NCI-H524 (cell line): ENCODE measurements at regions not wholly inside any gene's neighbourhood (a gene's known extent, or its start where the extent isn't known, plus 50 kb on each side); places are given as distances from the start of the nearest gene placed in this dataset.

Source experiments
- DNase-seq, 2 experiments: peaks; one replicate each; lab custom pipeline; 2025; lab: John Stamatoyannopoulos, UW

DNA sequence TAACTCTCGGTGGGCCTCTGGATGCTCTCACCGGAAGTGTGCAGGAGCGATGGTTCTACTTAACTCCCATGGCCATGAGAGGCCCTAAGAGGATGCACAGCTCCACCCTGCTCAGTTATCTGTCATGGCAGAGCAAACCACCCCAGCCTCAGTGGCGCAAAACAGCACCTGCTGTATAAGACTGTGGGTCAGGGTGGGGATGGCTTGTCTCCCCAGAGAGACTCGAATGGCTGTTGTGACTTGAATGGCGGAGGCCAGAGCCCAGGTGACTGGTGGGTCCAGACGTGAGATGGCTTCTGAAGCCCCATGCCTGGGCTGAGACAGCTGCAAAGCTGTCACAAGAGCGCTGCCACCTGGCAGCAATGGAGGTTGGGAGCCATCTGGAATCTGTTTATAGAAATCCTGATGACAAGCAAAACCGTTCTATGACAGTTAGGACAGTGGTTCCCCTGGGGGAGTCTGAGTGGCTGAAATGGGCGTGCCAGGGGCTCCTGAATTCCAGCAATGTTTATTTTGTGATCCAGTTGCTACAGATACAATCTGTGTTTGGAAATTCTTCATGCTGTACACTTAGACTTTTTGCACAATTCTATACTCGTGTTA, 490.5 kb downstream of the TCERG1L start:
- DNase-seq: peak in 1 of 2 experiments; percentile 67

DNA sequence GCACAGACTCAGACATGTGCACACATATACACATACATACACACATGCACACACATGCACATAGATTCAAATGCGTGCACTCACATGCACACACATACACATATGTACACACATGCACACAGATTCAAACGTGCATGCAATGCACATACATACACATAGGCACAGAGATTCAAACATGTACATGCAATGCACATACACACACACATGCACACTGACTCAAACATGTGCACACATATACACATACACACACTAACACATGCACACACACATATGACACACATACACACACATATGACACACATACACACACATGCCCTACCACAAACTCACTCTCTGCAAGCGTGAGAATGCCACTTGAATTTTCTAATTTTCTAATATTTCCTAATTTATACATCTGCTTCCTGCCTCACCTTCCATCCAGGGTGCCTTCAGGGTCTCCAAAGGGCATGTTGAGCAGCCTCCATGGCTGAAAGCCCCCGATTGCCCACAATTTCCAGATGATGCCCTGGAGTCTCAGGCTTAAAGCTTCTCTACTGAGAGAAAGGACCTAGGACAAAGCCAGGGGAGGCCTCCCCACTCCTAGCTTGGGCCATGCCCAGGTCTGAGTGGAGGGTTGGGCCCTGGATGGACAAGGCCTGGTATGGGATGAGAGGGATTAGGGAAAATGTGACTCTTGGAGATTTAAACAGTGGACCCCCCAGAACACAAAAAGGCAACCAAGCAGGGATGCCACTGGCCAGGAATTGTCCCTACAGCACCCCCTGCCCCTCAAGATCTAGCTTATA, 487.1 kb downstream of the TCERG1L start:
- DNase-seq: no peak

DNA sequence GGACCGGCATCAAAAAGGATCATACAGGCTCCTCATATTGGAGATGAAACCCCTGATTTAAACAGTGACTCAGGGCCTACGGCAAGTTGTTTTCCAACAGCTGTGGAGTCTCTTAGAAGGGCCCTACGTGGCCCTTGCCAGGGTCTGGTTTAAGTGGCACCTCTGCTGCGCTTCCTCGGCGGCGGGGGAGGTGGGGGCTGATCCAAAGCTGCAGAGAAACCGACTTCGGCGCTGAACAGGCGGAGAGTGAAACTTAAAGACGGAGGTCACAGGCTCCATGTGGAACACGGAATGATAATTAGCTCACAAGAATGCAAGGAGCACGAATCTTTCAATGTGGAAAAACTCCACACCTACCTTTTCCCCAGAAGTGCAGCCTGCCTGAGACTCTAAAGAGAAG, 477.9 kb downstream of the TCERG1L start:
- DNase-seq: no peak

DNA sequence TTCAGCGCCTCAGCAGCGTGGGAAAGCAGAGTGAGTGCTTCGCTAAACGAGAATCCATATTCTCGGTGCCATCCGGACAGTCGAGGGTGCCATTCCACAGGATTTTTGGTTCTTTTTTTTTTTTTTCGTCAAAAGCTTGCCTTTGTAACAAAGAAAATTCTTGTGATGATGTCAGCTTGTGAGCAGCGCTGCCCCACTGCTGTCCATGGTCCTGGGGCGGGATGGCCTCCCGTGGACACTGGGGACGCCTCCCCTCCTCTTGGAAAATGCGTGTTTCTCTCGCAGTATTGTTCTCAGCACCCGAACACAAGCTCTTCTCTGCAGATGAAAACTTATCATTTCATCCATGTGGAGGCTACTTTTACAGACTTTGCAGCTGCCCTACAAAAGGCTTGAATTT, 477.4 kb downstream of the TCERG1L start:
- DNase-seq: no peak

DNA sequence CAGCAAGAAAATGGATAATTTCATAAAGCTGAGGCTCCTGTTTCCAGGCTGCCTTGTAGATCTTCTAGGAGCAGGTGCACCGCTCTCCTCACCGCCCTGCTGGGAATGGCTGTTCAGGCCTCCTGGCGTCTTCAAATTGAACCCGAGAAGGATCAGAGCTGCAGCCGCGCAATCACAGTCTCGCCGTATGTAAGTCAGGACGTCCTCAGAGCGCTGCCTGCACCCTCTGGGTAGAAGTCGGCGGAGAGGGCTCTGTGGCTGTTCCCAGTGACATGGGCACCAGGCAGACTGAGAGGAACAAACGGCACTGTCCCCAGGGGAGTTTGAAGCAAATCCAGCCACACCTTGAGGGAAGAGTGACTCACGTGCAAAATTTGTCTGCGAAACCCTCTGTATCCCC, 476.9 kb downstream of the TCERG1L start:
- DNase-seq: no peak

DNA sequence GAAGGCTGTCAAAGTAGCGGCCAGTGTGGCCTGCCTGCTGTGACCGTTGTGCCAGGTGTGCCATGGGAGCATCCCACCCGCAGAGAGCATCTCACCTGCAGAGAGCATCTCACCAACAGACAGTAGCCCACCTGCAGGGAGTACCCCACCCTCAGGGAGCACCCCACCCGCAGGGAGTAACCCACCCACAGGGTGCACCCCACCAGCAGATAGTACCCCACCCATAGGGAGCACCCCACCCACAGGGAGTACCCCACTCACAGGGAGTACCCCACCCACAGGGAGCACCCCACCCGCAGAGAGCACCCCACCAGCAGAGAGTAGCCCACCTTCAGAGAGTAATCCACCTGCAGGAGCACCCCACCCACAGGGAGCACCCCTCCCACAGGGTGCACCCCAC, 476.5 kb downstream of the TCERG1L start:
- DNase-seq: no peak

DNA sequence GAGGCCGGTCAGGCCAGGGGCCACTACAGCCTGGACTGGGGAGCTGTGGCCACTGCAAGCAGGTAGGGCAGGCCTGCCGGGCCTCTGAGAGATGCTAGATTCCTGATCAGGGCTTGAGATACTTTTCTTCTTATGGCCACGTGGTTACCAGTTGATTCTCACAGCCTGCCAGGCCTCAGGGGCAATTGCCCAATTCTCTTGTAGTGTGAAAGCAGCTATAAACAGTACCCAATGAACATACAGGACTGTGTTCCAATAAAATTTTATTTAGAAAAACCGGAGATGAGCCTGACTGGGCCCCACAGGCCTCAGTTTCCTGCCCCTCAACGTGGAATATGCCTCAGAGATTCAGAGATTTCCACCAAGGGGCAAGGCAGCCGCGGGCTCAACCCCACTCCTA, 475.2 kb downstream of the TCERG1L start:
- no peak for DNase-seq

DNA sequence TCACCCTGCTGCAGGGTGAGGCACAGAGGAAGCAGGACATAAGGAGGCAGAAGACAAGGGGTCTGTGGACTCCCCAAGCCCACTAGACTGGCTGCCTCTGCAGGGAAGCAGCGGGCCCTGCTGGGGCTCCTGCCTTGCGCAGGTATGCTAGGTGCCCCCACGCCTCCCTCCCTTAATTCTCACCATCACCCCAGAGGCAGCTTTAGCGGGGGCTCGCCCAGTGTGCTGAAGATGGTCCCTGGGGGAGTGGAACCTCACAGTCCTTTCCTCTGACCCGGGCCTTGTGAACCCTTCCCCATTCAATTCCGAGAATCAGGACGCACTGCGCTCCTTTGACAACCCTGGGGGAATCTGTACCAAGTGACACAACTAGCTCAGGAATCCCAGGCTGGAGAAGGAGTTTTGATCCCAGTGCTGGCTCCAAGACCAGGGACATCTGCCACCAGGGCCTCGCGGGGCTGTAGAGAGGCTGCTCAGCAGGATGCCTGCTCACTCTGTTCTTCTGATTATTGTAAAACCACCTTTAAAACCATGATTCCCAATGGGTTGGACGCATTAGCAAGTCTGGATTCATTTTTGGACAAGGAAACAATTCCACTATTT, 468.4 kb downstream of the TCERG1L start:
- no peak for DNase-seq

DNA sequence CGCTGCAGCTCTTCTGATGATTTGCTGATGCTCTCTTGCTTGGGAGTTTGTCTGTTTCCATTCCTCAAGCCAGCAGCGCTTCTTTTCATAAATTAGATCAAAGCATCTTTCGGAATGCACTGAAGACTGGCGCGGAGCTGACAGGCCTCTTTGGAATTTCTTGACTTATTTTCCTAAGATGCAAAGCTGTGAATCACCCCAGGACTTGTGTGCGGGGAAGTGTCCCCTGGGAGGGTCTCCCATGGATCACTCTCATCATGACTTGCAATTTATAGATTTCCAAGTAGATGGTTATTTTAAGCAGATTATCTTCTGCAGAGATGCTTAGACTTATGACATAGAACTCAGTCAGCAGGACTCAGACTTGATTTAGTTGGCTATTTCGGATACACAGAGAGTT, 467.2 kb downstream of the TCERG1L start:
- no peak for DNase-seq

DNA sequence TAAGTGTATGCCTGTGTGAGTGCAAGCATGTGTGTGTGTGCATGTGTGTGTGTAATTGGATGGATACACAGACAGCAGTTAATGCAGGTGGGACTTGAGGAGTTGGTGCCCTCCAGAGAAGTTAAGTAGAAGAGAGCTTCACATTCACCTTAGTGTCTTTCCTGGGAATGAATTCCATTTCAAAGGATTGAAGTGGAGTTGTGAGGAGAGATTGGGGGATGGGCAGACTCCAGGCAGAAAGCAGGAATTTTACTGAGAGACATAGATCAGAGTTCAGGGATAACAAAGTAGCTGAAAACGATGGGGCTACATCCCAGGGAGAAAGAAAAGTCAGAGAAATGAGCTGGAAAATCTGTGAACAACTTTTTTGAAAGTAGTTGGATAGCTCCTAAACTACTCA, 464.4 kb downstream of the TCERG1L start:
- DNase-seq: no peak

DNA sequence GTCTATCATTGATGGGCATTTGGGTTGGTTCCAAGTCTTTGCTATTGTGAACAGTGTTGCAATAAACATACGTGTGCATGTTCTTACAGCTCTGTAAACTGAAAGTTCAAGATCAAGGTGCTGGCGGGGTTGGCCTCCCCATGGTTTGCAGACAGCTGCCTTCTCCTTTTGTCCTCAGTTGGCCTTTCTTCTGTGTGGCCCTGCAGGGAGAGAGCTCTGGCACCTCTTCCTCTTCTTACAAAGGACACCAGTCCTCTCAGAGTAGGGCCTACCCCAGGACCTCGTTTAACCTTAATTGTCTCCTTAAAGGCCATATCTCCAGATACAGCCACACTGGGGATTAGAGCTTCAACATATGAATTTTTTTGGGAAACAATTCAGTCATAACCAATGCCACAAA, 462.7 kb downstream of the TCERG1L start:
- no peak for DNase-seq

DNA sequence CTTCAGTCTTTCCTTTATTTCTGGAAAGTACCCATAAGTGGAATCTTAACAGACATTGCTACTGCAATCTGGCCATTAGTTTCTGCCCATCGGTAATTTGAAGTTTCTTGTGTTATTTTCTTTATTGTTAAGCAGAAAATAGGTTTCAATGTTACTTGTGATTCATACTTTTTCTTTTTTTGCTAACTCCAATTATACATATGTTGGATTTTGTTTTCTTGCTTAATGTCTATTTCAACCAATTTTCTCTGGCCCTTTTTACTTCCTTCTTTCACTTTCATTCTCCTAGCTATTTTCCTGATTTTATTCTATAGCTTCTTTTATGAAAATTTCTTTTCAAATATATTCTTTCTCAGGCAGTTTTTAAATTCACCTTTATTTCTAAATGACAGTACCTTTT, 457.4 kb downstream of the TCERG1L start:
- no peak for DNase-seq

DNA sequence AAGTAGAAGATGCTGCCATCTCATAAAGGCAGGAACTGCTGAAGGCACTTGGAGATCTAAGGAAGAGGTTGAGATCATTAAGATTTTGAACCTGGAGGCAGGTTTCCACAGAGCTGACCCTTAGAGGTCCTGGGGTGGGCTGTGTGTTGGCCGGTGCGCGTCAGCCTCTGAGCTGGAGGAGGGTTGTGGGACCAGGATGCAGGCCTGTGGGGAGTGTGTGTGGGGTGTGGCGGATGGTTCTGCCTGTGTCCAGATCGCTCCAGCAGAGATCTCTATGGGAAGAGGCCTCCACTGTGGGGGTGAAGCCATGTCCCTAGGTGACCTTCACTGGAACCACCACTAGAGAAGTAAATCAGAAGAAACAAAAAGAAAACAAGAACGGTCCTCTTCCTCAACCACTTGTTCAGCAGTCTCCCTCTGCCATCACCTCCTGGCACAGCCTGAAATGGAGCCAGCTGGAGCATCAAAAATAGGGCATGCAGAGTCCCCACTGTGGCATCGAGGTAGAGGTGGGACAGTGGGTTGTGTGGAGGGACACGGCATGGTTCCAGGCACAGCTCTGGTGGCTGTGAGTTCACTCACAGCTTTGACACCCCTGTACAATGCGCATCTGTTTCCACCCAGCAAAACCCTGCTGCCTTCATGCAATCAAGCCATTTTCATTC, 453.8 kb downstream of the TCERG1L start:
- DNase-seq: no peak

DNA sequence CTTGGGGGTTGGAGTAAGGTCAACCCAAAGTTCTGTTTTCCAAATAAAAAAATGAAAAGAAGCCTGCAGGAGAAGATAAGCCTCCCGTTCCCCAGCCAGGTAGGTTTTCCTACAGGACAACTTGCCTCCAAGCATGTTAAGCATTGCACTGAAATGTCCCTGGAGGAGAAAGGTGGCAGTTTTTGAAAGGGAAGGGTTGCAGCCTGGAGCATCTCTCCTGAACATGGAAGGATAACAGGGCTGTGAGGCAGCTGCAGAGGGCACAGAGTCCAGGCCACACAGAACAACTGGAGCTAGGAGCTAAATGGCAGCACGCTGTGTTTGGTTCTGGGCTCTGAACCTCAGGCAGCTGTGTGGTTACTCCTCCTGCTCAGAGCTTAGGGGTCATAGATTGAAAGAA, 452.9 kb downstream of the TCERG1L start:
- DNase-seq: no peak

DNA sequence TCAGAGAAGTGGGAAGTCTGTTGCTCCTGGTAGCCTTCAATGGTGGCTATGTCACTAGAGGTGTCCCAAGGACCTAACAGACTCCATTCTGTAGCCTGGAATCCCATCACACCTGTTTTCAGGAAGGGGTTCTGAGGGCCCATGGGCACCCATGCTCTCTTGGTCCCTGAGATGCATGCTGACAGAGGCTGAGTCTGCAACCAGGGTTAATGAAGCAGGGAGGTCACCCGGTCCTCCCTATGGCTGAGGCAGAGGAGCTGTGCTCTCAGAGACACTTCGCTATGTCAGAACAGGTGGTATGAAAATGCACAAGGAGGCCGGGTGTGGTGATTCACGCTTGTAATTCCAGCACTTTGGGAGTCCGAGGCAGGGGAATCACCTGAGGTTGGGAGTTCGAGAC, 452.1 kb downstream of the TCERG1L start:
- DNase-seq: no peak

DNA sequence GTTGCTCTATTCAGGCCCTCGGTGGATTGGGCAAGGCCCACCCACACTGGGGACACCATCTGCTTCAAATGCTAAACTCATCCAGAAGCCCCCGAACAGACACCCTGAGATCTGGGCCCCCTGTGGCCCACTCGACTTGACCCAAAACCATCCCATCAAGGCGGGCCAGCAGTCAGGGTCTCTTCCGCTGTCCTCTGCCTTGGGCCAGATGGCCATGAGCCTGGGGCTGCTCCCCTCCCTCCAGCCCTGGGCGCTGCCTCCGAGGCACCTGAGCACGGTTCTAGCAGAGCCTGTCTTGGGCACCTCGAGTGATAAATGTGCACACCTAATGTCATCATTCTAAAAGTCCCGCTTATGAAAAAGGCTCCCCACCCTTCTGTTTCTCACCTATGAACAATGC, 449.4 kb downstream of the TCERG1L start:
- no peak for DNase-seq

DNA sequence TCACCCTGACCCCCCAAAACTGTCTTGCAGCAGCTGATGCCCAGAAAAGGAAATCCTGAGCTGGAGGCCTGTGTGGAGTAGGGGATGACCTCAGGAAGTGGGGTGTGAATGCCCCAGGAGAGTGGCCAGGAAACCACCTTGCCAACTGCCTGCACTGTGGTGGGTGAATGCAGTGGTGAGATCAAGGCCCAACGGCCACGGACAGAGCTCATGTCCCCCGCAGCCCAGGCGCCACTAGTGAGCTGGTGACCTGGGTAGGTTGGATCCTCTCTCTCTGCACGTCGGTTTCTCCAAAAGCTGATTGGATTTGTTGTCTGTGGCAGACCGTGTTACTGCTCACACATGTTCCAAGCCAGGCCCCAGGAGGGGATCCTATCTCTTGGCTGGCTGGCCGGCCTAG, 448.9 kb downstream of the TCERG1L start:
- DNase-seq: no peak

DNA sequence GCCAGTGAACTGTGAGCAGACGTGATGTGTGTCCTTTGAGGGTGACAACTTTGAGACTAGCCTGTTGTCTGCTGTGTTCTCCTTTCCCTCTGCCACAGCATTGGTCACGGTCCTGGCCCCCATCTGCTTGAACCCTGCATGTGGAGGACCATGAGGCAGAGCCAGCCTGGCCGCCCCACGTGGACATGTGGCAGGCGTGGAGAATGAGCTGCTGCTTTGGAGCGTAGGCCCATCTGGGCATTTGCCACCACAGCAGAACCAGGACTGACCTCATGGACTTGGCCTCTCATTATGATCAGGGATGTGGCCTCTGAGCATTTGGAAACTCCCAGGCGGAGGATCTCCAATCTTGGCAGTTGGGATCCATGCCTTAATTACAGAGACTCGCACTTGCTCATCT, 448.5 kb downstream of the TCERG1L start:
- no peak for DNase-seq

DNA sequence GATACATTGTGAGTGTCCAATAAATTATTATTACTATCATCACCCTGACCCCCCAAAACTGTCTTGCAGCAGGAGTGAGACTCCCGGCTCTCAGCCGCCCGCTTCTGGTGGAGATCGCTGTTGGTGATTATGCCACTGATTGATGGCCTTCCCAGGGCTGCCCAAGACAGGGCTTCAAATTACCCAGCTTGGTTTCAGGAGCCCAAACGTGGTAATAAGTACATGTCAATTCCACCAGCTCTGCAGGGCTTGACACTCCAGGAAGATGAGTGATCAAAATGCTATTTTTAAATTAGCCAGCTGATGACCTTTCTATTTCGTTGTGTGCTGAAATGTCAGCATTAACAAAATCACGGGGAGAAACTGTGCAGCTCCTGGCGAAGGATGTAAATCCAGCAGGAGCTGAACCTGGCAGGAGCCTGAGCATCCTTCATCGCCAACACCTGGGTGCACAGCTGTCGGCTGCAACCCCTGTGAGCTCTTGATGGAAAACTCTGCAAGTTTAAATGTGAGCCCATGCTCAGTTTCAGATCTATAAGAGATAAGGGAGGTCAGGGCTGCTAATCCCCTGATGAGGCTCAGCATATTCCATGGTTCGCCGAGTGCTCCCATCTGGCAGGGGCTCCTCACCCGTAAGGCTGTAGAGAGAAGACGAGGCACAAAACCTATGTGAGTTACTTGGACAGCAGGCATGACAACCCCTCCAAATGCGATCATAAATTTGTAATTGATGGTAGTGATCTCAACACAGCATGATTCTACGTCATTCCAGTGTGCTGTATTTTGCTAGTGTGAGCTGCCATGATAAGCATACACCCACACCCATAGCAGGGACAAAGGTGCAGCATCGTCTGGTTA, 446.3 kb downstream of the TCERG1L start:
- DNase-seq: no peak

DNA sequence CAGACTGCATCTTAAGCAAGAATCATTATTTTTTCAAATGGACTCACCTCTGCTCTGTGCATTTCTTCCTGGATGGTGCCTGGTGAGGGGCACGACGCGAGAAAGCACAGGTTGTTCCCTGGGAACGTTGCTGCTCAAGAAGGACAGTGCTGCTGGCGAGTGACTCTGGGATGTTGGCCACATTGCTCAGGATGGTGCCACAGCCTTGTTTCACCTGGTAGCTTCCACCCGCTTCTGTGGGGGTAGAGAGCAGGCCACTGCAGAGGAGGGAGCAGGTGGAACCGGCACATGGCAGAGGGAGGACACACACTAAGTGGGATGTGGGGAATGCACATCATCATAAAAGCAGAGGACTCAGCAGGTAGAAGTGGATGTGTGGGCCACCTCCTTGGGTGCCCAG, 444.7 kb downstream of the TCERG1L start:
- no peak for DNase-seq

DNA sequence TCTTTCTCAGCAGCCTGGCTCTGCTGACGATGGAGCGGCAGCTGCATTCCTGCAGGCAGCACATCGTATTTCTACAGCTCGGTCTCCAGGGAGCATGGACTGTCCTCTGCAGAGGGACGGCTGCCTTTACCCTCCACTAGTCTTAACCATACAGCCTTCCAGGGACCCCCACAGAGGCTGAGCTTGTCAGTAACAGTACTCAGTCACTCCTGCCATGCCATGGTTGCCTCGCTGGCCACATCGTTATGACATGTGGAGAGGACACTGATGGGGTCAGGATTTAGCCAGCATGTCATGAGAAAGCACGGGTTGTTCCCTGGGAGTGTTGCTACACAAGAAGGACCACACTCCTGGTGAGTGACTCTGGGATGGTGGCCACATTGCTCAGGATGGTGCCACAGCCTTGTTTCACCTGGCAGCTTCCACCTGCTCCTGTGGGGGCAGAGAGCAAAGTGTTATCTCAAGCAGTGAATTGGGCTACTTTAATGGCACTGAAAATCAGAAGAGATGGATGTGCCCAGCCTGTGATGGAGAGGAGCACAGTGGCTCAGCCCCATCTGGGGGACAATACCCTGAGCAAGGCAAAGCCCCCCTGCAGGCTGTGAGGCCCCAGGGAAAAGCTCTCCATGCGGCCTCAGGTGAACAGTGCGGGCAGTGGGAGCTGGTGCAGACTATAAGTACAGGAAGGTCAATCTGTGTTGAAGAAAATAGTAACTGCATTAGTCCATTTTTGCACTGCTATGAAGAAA, 443.9 kb downstream of the TCERG1L start:
- DNase-seq: no peak
